Lung microvascular endothelial cell (primary cell): ENCODE measurements at regions not wholly inside any gene's neighbourhood (a gene's known extent, or its start where the extent isn't known, plus 50 kb on each side); places are given as distances from the start of the nearest gene placed in this dataset.
"Not testable (repeated sequence)": the region's sequence is repeated elsewhere in the genome, so short reads cannot be mapped to it uniquely, and the experiment has no call there.

Source experiments
- DNase-seq, 2 donors: peaks; one replicate each; pipeline versions ENCODE4 v3.0.0 to v3.0.0-alpha.2; 2010; ENCODE audit warnings: low read depth in 2 of 2

DNA sequence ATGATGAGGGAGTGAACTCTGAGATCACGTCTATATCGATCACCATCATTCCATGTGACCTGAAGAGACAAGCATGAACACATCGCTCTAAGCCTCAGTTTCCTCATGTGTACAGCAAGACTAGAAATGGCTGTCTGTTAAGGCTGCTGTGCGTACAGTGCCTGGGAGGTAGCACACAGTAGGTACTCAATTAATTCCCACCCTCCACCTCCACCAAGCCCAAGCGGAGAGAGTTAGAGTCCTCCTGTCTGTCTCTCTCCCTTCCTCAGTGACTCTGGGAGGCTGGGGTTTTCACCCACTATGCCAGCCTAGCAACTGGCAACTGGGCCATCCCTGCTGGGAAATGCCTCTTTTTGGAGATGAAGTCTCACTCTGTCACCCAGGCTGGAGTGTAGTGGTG, 318.3 kb upstream of the CCL2 start:
- no peak for DNase-seq

GRCh38 chr17:33939959-33940358, 315.1 kb upstream of the CCL2 start:
- DNase-seq: no peak

DNA sequence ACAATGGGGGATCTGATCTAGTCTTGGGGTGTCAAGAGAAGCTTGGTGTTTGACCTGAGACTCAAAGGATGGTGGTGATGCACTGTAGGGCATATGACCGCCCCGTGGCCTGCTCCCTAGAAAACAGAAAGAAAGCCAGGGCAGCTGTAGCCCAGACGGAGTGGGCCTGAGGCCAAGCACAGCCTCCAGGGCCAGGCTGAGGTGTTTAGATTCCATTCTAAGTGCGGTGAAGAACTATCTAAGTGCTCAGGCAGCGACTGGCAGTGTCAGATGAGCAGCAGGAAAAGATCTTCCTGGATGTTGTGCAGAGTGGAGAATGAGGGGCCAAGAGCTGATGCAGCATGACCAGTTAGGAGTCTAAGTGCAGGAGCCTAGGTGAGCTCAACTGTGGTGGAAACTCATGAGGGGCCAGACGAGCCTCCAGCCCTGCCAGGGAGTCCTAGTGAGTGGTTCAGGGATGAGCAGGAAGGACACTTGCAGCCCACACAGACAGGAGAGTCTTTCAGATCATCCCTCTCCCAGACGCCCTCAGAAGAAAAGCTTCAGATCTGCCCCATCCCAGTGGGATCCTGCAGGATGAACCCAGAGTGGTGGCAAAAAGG, 314.2 kb upstream of the CCL2 start:
- DNase-seq: no peak

DNA sequence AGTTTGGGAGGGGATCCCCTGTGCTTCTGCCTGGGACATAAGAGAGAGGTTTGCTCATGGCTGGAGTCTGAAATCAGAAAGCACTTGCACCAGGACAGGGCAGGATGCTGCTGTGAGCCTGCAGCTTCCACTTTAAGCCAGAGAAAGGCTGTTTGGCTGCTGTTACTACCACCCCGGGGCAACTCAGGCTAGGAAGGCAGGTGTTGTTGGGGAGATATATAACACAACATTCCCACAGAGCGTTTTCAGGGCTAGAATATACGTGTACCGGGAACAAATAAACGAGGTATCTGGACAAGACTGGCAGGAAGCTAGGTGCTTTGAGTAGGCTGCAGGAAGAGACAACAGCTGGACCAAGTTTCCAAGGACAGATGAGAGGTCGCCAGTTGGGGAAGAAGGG, 313.3 kb upstream of the CCL2 start:
- no peak for DNase-seq

DNA sequence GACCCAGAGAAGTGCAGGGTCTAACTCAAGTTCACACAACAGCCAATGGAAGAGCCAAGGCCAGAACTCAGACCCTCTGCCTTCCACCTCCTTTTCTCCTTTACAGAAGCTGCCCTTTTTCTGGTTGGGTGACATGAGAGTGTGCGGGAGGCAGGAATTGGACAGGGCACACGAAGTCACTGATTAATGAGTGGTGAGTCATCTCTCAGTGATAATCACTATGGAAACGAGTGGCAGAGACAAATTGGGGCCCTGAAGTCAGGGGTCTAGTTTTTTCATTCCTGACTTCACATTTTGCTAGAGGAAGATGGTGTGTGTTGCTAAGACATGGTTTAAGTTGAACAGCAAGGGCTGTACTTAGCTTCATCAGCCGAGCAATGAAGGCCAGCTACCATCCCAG, 312.7 kb upstream of the CCL2 start:
- no peak for DNase-seq

GRCh38 chr17:33944412-33944811, 310.7 kb upstream of the CCL2 start:
- DNase-seq: no peak

DNA sequence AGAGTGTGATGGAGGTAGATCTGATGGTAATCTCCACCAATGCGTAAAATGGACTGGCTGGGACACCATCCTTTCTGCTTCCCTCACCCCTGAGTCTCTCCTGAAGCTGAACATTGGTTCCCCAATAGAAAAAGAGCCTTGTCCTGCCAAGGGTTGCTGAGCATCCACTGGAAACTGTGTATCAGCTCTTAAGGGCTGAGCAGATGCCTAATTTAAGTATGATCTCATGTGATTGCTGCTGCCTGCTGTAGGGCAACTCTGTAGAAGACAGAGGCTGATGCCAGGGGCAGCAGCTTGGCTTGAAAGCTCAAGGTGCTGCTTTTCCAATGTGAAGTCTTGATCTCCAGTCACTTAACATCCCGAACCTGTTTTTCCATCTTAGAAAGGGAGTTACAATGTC, 310.3 kb upstream of the CCL2 start:
- no peak for DNase-seq

GRCh38 chr17:33945646-33946546, 309.2 kb upstream of the CCL2 start:
- no peak for DNase-seq

- no peak for DNase-seq
Measured at GRCh38 chr17:33947762-33948161, 307.3 kb upstream of the CCL2 start.

GRCh38 chr17:33948309-33948708, 306.8 kb upstream of the CCL2 start:
- DNase-seq: no peak

- DNase-seq: peak in 1 of 2 donors; percentile 5
Measured at GRCh38 chr17:33949100-33949499, 306.0 kb upstream of the CCL2 start.

DNA sequence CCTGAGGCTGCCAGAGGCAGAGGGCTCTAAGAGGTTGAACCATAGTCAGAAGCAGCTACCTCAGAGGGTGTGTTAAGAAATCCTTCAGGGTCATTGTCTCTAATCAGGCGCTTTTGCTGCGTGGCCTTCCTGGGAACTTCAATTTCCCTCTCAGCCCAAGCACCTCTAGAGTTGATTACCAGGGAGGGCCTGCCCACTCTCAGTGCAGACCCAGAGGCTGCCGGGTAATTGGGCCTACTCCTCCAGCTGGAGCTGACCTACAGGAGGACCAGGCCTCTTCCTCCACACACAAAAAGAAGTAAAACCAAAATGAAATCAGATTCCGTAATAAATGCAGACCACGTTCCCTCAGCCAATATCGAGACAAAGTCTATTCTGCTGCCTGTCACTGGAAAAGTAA, 305.0 kb upstream of the CCL2 start:
- no peak for DNase-seq

GRCh38 chr17:33952425-33952824, 302.7 kb upstream of the CCL2 start:
- no peak for DNase-seq

- no peak for DNase-seq
Measured at GRCh38 chr17:33954597-33954996, 300.5 kb upstream of the CCL2 start.

DNA sequence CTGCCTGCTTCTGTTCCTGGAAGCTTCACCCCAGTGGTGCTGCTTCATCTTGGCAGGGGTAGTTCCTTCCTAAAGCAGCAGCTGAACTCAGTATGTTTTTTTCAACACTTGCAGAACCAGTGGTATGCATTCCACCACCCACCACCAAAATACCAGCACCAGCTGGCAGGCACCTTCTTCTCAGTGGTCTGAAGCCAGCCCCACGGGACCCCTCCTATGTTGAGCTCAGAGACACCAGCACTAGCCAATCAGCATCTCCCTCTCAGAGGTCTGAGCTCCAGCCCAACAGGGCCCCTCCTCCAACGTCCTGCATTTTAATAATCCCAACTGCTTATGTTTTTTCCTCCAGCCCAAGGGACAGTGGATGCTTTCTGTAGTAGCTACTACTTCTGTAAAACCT, 299.6 kb upstream of the CCL2 start:
- DNase-seq: no peak

DNA sequence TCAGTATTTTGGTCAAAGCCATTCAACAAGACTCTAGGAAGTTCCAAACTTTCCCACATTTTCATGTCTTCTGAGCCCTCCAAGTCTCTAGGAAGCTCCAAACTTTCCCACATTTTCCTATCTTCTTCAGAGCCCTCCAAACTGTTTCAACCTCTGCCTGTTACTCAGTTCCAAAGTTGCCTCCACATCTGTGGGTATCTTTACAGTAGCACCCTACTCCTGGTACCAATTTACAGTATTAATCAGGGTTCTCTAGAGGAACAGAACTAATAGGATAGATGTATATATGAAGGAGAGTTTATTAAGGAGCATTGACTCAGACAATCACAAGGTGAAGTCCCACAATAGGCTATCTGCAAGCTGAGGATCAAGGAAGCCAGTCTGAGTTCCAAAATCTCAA, 296.0 kb upstream of the CCL2 start:
- DNase-seq: not testable (repeated sequence)

DNA sequence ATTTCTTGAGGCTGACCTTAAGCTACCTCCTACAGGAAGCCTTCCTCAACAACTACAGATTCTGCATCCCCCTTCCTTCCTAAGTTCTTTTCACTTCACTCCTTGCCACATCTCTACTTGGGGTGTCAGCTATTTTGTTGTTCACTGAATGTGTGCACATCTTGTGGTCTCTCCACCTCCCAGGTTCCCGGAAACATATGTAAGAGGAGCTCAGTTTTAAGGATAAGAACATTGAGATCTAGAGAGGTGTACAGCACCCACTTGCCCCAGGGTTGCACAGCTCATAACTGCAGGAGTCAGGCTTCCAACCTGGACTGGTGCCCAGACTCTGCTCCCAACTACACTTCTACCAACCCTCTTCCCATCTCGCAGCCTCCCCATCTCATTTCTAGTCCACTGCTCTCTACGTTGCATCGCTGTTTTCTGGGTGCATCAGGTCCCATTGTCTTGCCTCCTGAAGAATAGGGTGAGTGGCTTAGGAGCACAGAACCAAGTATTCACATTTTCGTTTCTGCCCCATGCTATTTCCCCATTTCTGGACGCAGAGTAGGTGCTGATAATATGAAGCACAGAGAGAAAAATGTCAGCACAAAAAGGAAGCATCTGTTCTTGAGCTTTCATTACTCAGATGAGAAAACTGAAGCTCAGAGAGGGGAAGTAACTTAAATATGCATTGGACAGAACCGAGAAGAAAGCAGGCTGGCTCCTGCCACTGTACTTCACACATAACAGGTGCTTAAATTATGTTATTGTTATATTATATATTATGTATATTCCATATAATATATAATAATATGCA, 292.0 kb upstream of the CCL2 start:
- DNase-seq: no peak

GRCh38 chr17:33964344-33964979, 290.6 kb upstream of the CCL2 start:
- DNase-seq: no peak

GRCh38 chr17:33966410-33967059, 288.6 kb upstream of the CCL2 start:
- DNase-seq: no peak

- no peak for DNase-seq
Measured at GRCh38 chr17:33967608-33968349, 287.3 kb upstream of the CCL2 start.
